Coronary artery (tissue), 2 donors: ENCODE measurements at regions not wholly inside any gene's neighbourhood (a gene's known extent, or its start where the extent isn't known, plus 50 kb on each side); places are given as distances from the start of the nearest gene placed in this dataset.

Source experiments
- DNase-seq: peaks from one replicate; pipeline ENCODE4 v3.0.0-alpha.2; 2017; ENCODE audit warnings: low spot score
- H3K27ac ChIP-seq, 2 donors: fragments of 200-600 bp; sonication (generic); one replicate each; pipeline ENCODE4 v1.5.1; 2016 to 2019
- H3K4me3 ChIP-seq: fragments of 200-600 bp; sonication (generic); 2 replicates; pipeline ENCODE4 v1.5.1; 2016; ENCODE audit warnings: mild to moderate bottlenecking, moderate library complexity
- CTCF ChIP-seq: fragments of 200-600 bp; sonication (generic); IDR thresholded peaks from one replicate; pipeline ENCODE4 v1.5.1; 2019; ENCODE audit warnings: antibody characterized with exemption

GRCh38 chr7:125358551-125359167 lies 429.0 kb upstream of the POT1 start:
- no peak for DNase-seq
- Histone ChIP-seq H3K4me3 (no peak overlapping the region), H3K27ac (no peak overlapping the region)
- TF ChIP-seq CTCF = no peak

GRCh38 chr7:125357676-125358455 lies 428.2 kb upstream of the POT1 start:
- DNase-seq = no peak
- Histone ChIP-seq H3K4me3 (no peak overlapping the region), H3K27ac (no peak overlapping the region)
- TF ChIP-seq CTCF = no peak

GRCh38 chr7:125355899-125356298 lies 426.3 kb upstream of the POT1 start:
- no peak for TF ChIP-seq CTCF
- H3K27ac ChIP-seq = no peak overlapping the region
- DNase-seq = no peak

GRCh38 chr7:125347269-125347668 lies 417.6 kb upstream of the POT1 start:
- DNase-seq = no peak
- TF ChIP-seq CTCF = no peak
- Histone ChIP-seq H3K27ac (no peak overlapping the region), H3K4me3 (no peak overlapping the region)

More at GRCh38 chr7:125355899-125356298, 426.3 kb upstream of the POT1 start:
- no peak overlapping the region for H3K4me3 ChIP-seq

- DNase-seq = no peak
- TF ChIP-seq CTCF = no peak
- Histone ChIP-seq H3K27ac (no peak overlapping the region), H3K4me3 (no peak overlapping the region)
Observed at GRCh38 chr7:125338110-125338509, 408.5 kb upstream of the POT1 start.

GRCh38 chr7:125336326-125336725 lies 406.7 kb upstream of the POT1 start:
- TF ChIP-seq CTCF = no peak

More at GRCh38 chr7:125336326-125336725, 406.7 kb upstream of the POT1 start:
- Histone ChIP-seq H3K27ac (no peak overlapping the region), H3K4me3 (no peak overlapping the region)
- DNase-seq = no peak
